ENCODE measurements at regions not wholly inside any gene's neighbourhood (a gene's known extent, or its start where the extent isn't known, plus 50 kb on each side); places are given as distances from the start of the nearest gene placed in this dataset.
A peak's percentile ranks its signal among the peaks of the same experiment; 100 is the strongest.

- DNase-seq, result no peak
These were observed 71.5 kb upstream of the DTNBP1 start for GRCh38 chr6:15734118-15734897.

GRCh38 chr6:15730922-15731321 is 68.1 kb upstream of the DTNBP1 start:
- DNase-seq, result no peak

- DNase-seq, result no peak
These were observed 67.6 kb upstream of the DTNBP1 start for GRCh38 chr6:15730442-15730841.

- no peak for DNase-seq
These were observed 59.9 kb upstream of the DTNBP1 start for GRCh38 chr6:15722731-15723130.

GRCh38 chr6:15716889-15717288 is 54.1 kb upstream of the DTNBP1 start:
- DNase-seq, result no peak

GRCh38 chr6:15715851-15716250 is 53.0 kb upstream of the DTNBP1 start:
- DNase-seq, result no peak

GRCh38 chr6:15715060-15715459 is 52.2 kb upstream of the DTNBP1 start:
- no peak for DNase-seq

- DNase-seq, result no peak
These were observed 51.8 kb upstream of the DTNBP1 start for GRCh38 chr6:15714658-15715057.

- DNase-seq, result no peak
These were observed 50.5 kb upstream of the DTNBP1 start for GRCh38 chr6:15713325-15713724.

- peak in 1 of 3 donors; percentile 26 for DNase-seq
These were observed 50.0 kb upstream of the DTNBP1 start for GRCh38 chr6:15712797-15713196.

All from muscle of back (tissue), 3 donors.